ENCODE measurements at regions not wholly inside any gene's neighbourhood (a gene's known extent, or its start where the extent isn't known, plus 50 kb on each side); places are given as distances from the start of the nearest gene placed in this dataset.

DNA sequence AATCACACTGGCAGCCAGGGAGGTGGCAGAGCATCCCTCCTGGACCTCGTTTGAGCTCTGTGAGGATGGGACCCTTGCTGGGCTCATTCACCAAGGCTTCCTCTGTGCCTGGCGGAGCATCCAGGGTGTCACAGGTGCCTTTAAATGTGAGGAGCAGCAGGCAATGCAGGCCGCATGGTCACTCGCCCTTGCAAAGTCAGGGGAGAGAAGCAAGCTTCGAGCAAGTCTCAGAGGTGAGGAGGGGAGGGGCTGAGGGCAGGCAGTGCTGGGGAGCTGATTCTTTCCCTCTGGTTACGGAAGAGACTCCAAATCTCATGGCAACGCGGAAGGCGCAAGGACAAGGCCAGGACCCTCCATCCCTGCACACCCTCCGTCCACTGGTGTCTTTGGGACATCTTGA is 182.7 kb upstream of the PMEPA1 start:
- H3K4me3 ChIP-seq (replicated peaks; ENCODE audit: insufficient read depth, low read length) = no peak overlapping the region
- DNase-seq (ENCODE audit: low read depth in 1 of 2, low spot score in 1 of 2) = no peak
- no peaks in the 10 kb centered on the region for H3K27me3 ChIP-seq (ENCODE audit: insufficient read depth, poor library complexity, severe bottlenecking)
- TF ChIP-seq GABPA (IDR thresholded peaks at IDR 0.05; ENCODE audit: low read depth) (no peak), POLR2AphosphoS5 (IDR thresholded peaks at IDR 0.05; ENCODE audit: low read depth) (no peak), SPI1 (IDR thresholded peaks at IDR 0.05; ENCODE audit: borderline replicate concordance, low read depth) (no peak), CTCF (IDR thresholded peaks at IDR 0.05; ENCODE audit: insufficient read depth, low read length) (no peak), REST (IDR thresholded peaks at IDR 0.05; ENCODE audit: insufficient replicate concordance, low read depth) (no peak)
- H3K27ac ChIP-seq (replicated peaks) = no peak overlapping the region

DNA sequence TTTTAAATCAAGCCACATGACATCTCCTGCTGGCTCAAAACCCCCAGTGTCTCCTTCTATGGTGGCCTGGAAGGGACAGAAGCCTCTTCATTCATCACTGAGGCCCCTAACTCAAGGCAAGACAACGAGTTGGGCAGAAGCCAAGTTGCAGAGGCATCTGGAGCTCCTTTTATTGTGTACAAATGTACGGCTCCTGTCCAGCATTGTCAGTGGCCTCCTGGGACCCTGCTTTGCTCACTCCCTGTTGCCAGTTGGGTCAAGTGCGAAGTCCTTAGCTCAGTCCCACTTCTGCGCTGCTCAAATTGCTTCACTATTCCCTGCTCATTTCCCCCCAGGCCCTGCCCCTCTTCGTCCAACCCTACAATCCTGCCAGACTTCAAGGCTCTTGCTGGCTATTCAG is 181.2 kb upstream of the PMEPA1 start:
- Histone ChIP-seq H3K4me3 (replicated peaks; ENCODE audit: insufficient read depth, low read length) (no peak overlapping the region), H3K27me3 (ENCODE audit: insufficient read depth, poor library complexity, severe bottlenecking) (no peaks in the 10 kb centered on the region), H3K27ac (replicated peaks) (no peak overlapping the region)
- TF ChIP-seq SPI1 (IDR thresholded peaks at IDR 0.05; ENCODE audit: borderline replicate concordance, low read depth) (no peak), POLR2AphosphoS5 (IDR thresholded peaks at IDR 0.05; ENCODE audit: low read depth) (no peak), GABPA (IDR thresholded peaks at IDR 0.05; ENCODE audit: low read depth) (no peak), CTCF (IDR thresholded peaks at IDR 0.05; ENCODE audit: insufficient read depth, low read length) (no peak)
- no peak for DNase-seq (ENCODE audit: low read depth in 1 of 2, low spot score in 1 of 2)

GRCh38 chr20:57890202-57890800 is 180.5 kb upstream of the PMEPA1 start:
- H3K27ac ChIP-seq (replicated peaks) = no peak overlapping the region
- no peak for TF ChIP-seq GABPA (IDR thresholded peaks at IDR 0.05; ENCODE audit: low read depth)
- TF ChIP-seq POLR2AphosphoS5 (IDR thresholded peaks at IDR 0.05; ENCODE audit: low read depth) = no peak
- no peak for TF ChIP-seq CTCF (IDR thresholded peaks at IDR 0.05; ENCODE audit: insufficient read depth, low read length)
- TF ChIP-seq SPI1 (IDR thresholded peaks at IDR 0.05; ENCODE audit: borderline replicate concordance, low read depth) = no peak
- no peak for TF ChIP-seq REST (IDR thresholded peaks at IDR 0.05; ENCODE audit: insufficient replicate concordance, low read depth)

DNA sequence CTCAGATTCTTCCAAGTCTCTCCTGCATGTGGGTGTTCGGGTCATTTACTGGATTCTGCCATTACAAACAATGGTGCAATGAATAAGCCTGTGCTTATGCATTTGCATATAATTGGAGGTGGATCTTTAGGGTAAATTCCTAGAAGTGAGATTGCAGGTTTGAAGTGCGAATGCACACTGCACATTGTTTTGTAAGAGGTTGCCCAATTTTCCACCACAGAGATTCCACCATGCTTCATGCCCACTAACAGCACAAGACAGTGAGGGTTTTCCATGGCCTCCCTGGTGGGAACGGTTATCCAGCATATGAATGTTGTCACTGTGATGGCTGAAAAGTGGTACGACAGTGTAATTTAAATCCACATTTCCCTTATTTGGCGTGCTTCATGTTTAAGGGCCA is 178.8 kb upstream of the PMEPA1 start:
- Histone ChIP-seq H3K4me3 (replicated peaks; ENCODE audit: insufficient read depth, low read length) (no peak overlapping the region), H3K27ac (replicated peaks) (no peak overlapping the region), H3K27me3 (ENCODE audit: insufficient read depth, poor library complexity, severe bottlenecking) (no peaks in the 10 kb centered on the region)
- no peak for DNase-seq (ENCODE audit: low read depth in 1 of 2, low spot score in 1 of 2)
- TF ChIP-seq SPI1 (IDR thresholded peaks at IDR 0.05; ENCODE audit: borderline replicate concordance, low read depth) = no peak
- no peak for TF ChIP-seq GABPA (IDR thresholded peaks at IDR 0.05; ENCODE audit: low read depth)
- no peak for TF ChIP-seq REST (IDR thresholded peaks at IDR 0.05; ENCODE audit: insufficient replicate concordance, low read depth)
- no peak for TF ChIP-seq POLR2AphosphoS5 (IDR thresholded peaks at IDR 0.05; ENCODE audit: low read depth)
- TF ChIP-seq CTCF (IDR thresholded peaks at IDR 0.05; ENCODE audit: insufficient read depth, low read length) = no peak

More at GRCh38 chr20:57890202-57890800, 180.5 kb upstream of the PMEPA1 start:
- no peaks in the 10 kb centered on the region for H3K27me3 ChIP-seq (ENCODE audit: insufficient read depth, poor library complexity, severe bottlenecking)
- H3K4me3 ChIP-seq (replicated peaks; ENCODE audit: insufficient read depth, low read length) = no peak overlapping the region
- DNase-seq (ENCODE audit: low read depth in 1 of 2, low spot score in 1 of 2) = no peak
